Ectodermal cell (in vitro differentiated cells): ENCODE measurements at regions not wholly inside any gene's neighbourhood (a gene's known extent, or its start where the extent isn't known, plus 50 kb on each side); places are given as distances from the start of the nearest gene placed in this dataset.
"Not testable (repeated sequence)": the region's sequence is repeated elsewhere in the genome, so short reads cannot be mapped to it uniquely, and the experiment has no call there.

Experiments used
- H3K27ac ChIP-seq: 2 replicates; pipeline ENCODE4 v1.7.0; 2013; ENCODE audit warnings: mild to moderate bottlenecking, low read depth, low read length; ENCODE audit not compliant: insufficient read depth, poor library complexity, severe bottlenecking
- H3K27me3 ChIP-seq: 2 replicates; pipeline ENCODE4 v1.7.0; 2013; ENCODE audit warnings: mild to moderate bottlenecking, low read length; ENCODE audit not compliant: insufficient read depth, control insufficient read depth, poor library complexity, severe bottlenecking
- H3K36me3 ChIP-seq: one replicate; pipeline ENCODE4 v1.7.0; 2013; ENCODE audit warnings: low read length; ENCODE audit not compliant: control insufficient read depth, insufficient read depth
- H3K4me1 ChIP-seq: one replicate; pipeline ENCODE4 v1.7.0; 2013; ENCODE audit warnings: low read length; ENCODE audit not compliant: control insufficient read depth, insufficient read depth
- H3K4me3 ChIP-seq: 2 replicates; pipeline ENCODE4 v1.7.0; 2013; ENCODE audit warnings: low read depth, low read length, control low read depth; ENCODE audit not compliant: insufficient read depth
- H3K9me3 ChIP-seq: 2 replicates; pipeline ENCODE4 v1.7.0; 2013; ENCODE audit warnings: mild to moderate bottlenecking, low read length, moderate library complexity; ENCODE audit not compliant: control insufficient read depth
- WGBS, 2 experiments: methylation state at CpG; one replicate each; pipeline ENCODE4 v1.1.7; 2013; ENCODE audit warnings: missing lambda C conversion rate in 2 of 2; 5-methylcytosine and 5-hydroxymethylcytosine counted together

GRCh38 chr7:131148708-131149428 is 178.8 kb upstream of the MKLN1 start:
- no peaks in the 10 kb centered on the region for H3K36me3 ChIP-seq
- H3K9me3 ChIP-seq: no peaks in the 10 kb centered on the region
- no peaks in the 10 kb centered on the region for H3K27me3 ChIP-seq
- H3K4me3 ChIP-seq: no peak overlapping the region
- H3K4me1 ChIP-seq: no peaks in the 10 kb centered on the region
- H3K27ac ChIP-seq: no peak overlapping the region
- WGBS, 2 experiments: 89 to 95% methylated on average over 7 to 8 of the region's 10 CpGs

- Histone ChIP-seq H3K4me3 (no peak overlapping the region), H3K27me3 (no peaks in the 10 kb centered on the region), H3K4me1 (no peaks in the 10 kb centered on the region), H3K36me3 (no peaks in the 10 kb centered on the region), H3K9me3 (no peaks in the 10 kb centered on the region), H3K27ac (no peak overlapping the region)
These were observed 178.3 kb upstream of the MKLN1 start for GRCh38 chr7:131149429-131149773.

GRCh38 chr7:131149840-131150239 is 177.8 kb upstream of the MKLN1 start:
- H3K27ac ChIP-seq: no peak overlapping the region
- H3K4me3 ChIP-seq: no peak overlapping the region
- no peaks in the 10 kb centered on the region for H3K36me3 ChIP-seq
- WGBS, 2 experiments: 91 to 92% methylated on average over 4 of the region's 4 CpGs
- no peaks in the 10 kb centered on the region for H3K9me3 ChIP-seq
- H3K27me3 ChIP-seq: no peaks in the 10 kb centered on the region
- H3K4me1 ChIP-seq: no peaks in the 10 kb centered on the region

DNA sequence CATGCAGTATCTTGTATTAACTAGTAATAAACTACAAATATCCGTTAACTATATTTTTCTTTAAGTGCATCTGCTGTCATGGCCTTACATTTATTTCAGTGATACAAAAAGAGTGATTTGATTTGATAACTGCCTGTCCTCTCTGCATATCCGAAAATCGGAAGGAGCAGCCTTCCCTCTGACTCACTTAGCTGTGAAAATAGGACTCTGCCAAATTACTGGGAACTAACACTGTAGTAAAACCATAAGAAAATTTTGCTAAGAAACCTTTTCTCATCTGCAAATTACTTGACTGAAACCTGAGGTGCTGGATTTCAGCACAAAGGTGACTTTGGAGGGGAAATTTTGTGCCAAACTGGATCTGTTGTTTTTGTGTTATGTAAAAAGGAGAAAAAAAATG is 176.6 kb upstream of the MKLN1 start:
- H3K27me3 ChIP-seq: no peaks in the 10 kb centered on the region
- no peaks in the 10 kb centered on the region for H3K36me3 ChIP-seq
- no peaks in the 10 kb centered on the region for H3K9me3 ChIP-seq
- 86 to 92% methylated on average over 2 to 3 of the region's 3 CpGs for WGBS, 2 experiments
- H3K4me1 ChIP-seq: no peaks in the 10 kb centered on the region
- no peak overlapping the region for H3K4me3 ChIP-seq
- H3K27ac ChIP-seq: no peak overlapping the region

DNA sequence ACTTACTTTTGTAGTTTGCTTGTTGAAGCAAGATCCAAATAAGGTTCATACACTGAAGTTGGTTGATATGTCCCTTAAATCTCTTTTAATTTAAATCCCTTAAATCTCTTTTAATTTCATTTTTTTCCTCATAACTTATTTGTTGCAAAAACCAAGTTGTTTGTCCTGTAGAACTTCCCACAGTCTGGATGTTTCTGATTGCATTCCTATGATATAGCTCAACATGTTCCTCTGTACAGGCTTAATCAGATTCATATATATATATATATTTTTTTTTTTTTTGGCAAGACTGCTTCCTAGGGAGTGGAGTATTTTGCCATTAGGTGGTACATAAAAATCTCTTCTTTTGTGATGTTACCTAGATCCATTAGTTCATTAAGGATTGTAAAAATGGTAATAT is 174.9 kb upstream of the MKLN1 start:
- H3K36me3 ChIP-seq: no peaks in the 10 kb centered on the region
- no peak overlapping the region for H3K4me3 ChIP-seq
- no peaks in the 10 kb centered on the region for H3K4me1 ChIP-seq
- H3K27ac ChIP-seq: no peak overlapping the region
- no peaks in the 10 kb centered on the region for H3K9me3 ChIP-seq
- no peaks in the 10 kb centered on the region for H3K27me3 ChIP-seq

- no peaks in the 10 kb centered on the region for H3K9me3 ChIP-seq
- H3K27me3 ChIP-seq: no peaks in the 10 kb centered on the region
- H3K27ac ChIP-seq: no peak overlapping the region
- no peaks in the 10 kb centered on the region for H3K36me3 ChIP-seq
- no peak overlapping the region for H3K4me3 ChIP-seq
- no peaks in the 10 kb centered on the region for H3K4me1 ChIP-seq
These were observed 173.3 kb upstream of the MKLN1 start for GRCh38 chr7:131154380-131154779.

- Histone ChIP-seq H3K27ac (no peak overlapping the region), H3K4me1 (no peaks in the 10 kb centered on the region), H3K27me3 (no peaks in the 10 kb centered on the region), H3K36me3 (no peaks in the 10 kb centered on the region), H3K4me3 (no peak overlapping the region), H3K9me3 (no peaks in the 10 kb centered on the region)
- WGBS, 2 experiments: 88 to 91% methylated on average over 14 of the region's 14 CpGs
These were observed 170.0 kb upstream of the MKLN1 start for GRCh38 chr7:131157530-131158243.

DNA sequence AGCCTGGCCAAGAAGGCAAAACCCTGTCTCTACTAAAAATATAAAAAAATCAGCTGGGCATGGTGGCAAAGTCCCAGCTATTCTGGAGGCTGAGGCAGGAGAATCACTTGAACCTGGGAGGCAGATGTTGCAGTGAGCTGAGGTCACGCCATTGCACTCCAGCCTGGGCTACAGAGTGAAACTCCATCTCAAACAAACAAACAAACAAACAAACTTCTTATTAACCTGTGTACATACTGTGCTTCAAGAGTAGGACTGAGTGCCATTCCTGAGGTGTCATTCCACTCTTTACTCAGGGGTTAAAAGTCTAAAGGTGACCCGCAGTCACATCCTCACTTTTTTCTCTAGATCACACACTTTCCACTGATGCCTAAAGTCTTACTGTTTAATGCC is 169.4 kb upstream of the MKLN1 start:
- not testable (repeated sequence) for H3K27ac ChIP-seq, H3K4me1 ChIP-seq, H3K27me3 ChIP-seq, H3K36me3 ChIP-seq, H3K9me3 ChIP-seq, H3K4me3 ChIP-seq
- 88 to 93% methylated on average over 2 of the region's 2 CpGs for WGBS, 2 experiments

DNA sequence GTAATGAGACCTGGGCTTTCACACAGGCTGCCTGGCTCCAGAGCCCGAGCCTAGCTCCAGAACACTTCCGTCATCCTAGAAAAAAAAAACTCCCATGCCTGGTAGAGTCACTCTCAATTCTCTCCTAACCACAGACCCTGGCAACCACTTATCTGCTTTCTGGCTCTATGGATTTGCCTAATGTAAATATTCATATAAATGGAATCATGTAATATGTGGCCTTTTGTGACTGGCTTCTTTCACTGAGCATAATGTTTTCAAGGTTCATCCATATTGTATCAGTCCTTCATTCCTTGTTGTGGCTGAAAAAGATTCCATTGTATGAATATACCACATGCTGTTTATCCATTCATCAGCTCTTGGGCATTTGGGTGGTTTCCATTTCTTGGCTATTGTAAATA is 167.7 kb upstream of the MKLN1 start:
- Histone ChIP-seq H3K27ac (no peak overlapping the region), H3K4me3 (no peak overlapping the region), H3K27me3 (no peaks in the 10 kb centered on the region), H3K9me3 (no peaks in the 10 kb centered on the region), H3K36me3 (no peaks in the 10 kb centered on the region), H3K4me1 (no peaks in the 10 kb centered on the region)
- WGBS, 2 experiments: 93% methylated on average over 2 of the region's 2 CpGs

DNA sequence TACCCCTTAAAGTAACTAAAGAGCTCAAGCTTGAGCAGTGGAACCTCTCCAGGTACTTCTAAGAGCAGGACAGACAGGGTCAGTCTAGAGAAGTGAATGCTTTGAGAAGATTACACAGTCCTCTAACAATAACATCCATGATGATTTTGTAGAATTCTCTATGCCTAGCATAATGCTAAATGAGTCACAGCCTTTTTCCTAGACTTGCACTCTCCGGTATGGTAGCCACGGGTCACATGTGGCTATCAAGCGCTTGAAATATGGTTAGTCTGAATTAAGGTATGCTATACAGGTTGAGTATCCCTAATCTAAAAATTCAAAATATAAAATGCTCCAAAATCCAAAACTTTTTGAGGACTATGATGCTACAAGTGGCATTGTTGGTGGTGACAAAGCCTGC is 166.6 kb upstream of the MKLN1 start:
- H3K4me1 ChIP-seq: no peaks in the 10 kb centered on the region

More for the DNA sequence above, 166.6 kb upstream of the MKLN1 start:
- no peaks in the 10 kb centered on the region for H3K9me3 ChIP-seq
- H3K27me3 ChIP-seq: no peaks in the 10 kb centered on the region
- no peak overlapping the region for H3K4me3 ChIP-seq
- no peak overlapping the region for H3K27ac ChIP-seq
- no peaks in the 10 kb centered on the region for H3K36me3 ChIP-seq
- WGBS, 2 experiments: 83 to 97% methylated on average over 3 of the region's 3 CpGs
